ENCODE measurements at regions not wholly inside any gene's neighbourhood (a gene's known extent, or its start where the extent isn't known, plus 50 kb on each side); places are given as distances from the start of the nearest gene placed in this dataset.

DNA sequence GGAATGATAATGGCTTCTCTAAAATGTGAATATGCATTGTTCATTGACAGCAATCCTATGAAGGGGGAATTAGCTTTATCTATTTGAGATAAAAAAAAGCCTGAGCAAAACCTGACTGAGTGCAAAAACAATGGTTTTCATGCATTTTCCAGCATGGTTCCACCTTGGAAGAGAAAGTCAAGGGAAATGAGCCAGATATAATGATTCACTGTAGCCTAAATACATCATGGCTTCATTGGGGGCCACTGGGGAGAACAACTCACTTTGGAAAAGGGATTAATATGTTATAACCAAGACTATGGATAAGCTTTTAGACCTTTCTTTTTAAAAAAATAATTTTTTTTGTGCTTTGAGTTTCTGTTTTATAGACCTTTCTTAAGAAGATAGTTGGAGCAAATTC is 679.7 kb downstream of the NYAP2 start:
- no peak for DNase-seq (ENCODE audit: low spot score)

- no peak for DNase-seq (ENCODE audit: low spot score)
Observed at GRCh38 chr2:226078666-226079065, 679.2 kb downstream of the NYAP2 start.

- DNase-seq (ENCODE audit: low spot score): no peak
Observed at GRCh38 chr2:226077841-226078240, 678.3 kb downstream of the NYAP2 start.

GRCh38 chr2:226077031-226077430 is 677.5 kb downstream of the NYAP2 start:
- no peak for DNase-seq (ENCODE audit: low spot score)

- DNase-seq (ENCODE audit: low spot score): no peak
Observed at GRCh38 chr2:226076529-226076928, 677.0 kb downstream of the NYAP2 start.

DNA sequence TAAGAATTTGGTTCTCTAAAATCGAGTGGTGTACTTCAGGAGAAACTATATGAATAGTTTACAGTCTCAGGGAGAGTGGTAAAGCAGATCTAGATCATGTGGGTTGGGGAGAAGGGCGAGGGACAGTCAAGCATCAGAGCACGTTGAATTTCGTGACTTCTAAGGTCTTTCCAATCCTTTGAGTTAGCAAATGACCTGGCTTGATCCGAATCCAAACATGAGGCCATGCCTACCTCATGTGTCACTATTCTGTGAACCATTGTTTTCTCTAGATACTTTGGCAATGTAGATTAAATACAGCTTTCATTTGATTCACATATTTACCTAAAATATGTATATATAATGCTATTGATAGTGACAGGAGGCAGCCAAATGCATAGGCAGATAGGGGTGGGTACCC is 674.9 kb downstream of the NYAP2 start:
- DNase-seq (ENCODE audit: low spot score): no peak

- no peak for DNase-seq (ENCODE audit: low spot score)
Observed at GRCh38 chr2:226073496-226074160, 674.1 kb downstream of the NYAP2 start.

GRCh38 chr2:226066873-226067272 is 667.4 kb downstream of the NYAP2 start:
- no peak for DNase-seq (ENCODE audit: low spot score)

DNA sequence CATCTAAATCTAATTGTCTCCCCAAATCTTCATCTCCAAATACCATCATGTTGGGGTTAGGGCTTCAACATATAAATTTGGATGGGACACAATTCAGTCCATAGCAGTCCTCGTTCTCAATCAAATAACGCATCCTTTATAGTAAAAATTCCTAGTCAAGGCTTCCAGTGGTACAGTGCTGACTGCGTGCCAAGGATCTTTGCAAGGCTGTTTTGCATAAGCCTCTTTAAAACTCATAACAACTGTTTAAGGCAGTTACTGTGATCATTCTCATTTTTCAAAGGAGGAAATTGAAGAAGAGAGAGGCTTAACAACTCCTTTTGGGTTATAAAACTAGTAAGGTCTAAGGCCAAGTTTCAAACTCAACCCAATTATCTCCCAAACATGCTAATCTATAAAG is 666.9 kb downstream of the NYAP2 start:
- DNase-seq (ENCODE audit: low spot score): no peak

DNA sequence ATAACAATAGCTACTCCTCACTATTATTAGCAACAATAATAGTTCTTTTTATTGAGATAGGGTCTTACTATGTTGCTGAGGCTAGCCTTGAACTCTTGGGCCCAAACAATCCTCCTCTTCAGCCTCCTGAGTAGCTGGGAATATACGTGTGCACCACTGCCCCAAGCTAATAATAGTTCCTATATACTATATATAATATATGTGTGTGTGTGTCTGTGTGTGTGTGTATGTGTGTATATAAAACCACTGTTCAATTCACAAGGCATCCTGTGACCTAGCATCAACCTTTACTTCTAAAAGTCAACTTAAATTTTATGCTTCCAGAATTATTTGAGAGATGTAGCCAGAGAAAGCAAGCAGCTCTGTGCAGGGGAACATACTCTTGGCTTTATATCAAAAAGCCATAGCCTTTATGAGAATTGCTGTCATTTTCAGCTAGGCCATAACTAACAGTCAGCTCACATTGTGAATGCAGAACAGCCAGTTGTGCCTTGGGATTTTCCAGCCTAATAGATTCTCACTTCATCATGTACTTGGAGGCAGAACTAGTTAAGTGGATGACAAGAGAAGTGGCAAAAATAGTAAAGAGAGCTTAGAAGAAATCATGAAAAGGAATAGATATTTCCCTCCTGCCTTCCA is 665.5 kb downstream of the NYAP2 start:
- no peak for DNase-seq (ENCODE audit: low spot score)

GRCh38 chr2:226063704-226064440 is 664.4 kb downstream of the NYAP2 start:
- no peak for DNase-seq (ENCODE audit: low spot score)

DNA sequence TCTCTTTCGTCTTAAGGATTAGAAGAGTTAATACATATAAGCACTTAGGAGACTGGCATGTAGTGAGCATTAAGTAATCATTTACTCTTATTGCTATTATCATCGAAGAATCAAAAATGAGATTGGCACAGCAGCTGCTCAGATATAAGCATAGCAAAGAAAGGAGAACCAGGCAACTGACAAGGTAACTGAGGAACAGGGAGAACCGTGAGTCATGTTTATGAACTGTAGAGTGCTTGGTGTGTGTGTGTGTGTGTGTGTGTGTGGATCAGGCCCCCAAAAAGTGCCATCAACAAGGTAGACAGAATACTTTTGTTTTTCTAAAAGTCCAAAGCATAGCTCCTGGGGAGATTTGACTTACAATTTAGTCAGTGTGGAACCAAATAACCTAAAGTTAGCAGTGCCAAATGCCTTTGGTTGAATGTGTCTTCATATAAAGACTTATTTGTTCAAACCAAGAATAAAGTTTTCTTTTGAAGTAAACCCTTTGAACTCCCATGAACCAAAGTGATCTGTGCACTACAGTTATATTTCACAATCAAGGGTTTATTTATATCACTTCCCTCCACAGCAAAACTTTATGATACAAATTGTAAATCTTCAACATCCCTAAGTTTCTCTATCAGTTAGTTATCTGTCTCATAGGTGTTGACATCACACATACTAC is 660.6 kb downstream of the NYAP2 start:
- DNase-seq (ENCODE audit: low spot score): no peak

DNA sequence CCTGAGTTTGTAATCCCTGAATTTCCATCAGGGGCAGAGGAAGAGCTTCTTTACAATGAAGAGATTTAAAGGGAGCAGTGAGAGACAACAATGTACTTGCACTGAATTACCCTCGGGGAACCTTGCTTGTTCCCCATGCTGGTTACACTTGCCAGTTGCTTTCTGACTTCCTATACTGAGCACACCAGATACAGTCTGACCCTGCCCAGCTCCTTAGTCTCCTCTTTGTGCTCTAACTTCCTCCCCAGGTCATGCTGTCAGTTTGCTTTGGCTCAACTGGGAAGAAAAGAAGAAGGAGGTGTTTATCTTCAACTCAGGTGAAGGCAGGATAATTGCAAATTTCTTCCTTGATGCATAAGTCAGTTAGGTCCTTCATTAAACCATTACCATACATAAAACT is 658.4 kb downstream of the NYAP2 start:
- DNase-seq (ENCODE audit: low spot score): no peak

DNA sequence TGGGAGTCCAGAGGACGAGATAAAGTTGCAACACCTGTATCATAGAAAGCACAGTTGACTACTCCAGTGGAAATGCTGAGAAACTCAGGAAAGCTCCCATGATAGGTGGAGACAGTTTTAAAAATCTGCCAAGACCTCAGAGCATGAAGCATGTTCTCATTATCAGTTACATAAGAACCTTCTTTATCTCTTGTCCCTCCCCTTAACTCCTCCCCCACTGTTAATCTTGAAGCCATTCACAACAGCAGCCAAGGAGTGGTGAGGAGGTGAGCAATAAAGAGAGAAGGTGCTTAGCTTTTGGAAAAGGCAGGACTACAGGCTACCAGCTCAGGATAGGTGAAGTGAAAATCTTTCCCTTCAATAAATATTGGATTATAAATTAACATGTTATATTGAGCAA is 657.9 kb downstream of the NYAP2 start:
- no peak for DNase-seq (ENCODE audit: low spot score)

GRCh38 chr2:226052772-226053416 is 653.4 kb downstream of the NYAP2 start:
- DNase-seq (ENCODE audit: low spot score): no peak

DNA sequence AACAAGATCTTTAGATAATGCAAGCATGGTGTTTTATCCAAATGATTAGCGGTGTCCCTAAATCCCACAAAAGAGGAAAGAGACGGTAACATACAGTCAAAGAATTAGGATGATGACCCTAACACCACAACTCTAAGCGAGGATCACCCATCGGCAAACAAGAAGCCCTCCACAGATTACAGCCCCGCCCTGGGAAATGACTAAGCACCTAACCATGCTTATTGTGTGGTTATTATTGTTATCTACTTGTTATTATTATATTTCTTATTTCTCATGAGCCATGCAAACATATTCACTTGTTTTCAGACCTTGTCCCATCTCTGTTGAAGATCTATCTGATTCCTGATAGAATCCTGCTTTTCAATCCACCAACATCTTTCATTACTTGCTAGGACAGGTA is 651.3 kb downstream of the NYAP2 start:
- DNase-seq (ENCODE audit: low spot score): no peak

- no peak for DNase-seq (ENCODE audit: low spot score)
Observed at GRCh38 chr2:226048611-226049010, 649.1 kb downstream of the NYAP2 start.

- DNase-seq (ENCODE audit: low spot score): no peak
Observed at GRCh38 chr2:226045080-226045479, 645.6 kb downstream of the NYAP2 start.

DNA sequence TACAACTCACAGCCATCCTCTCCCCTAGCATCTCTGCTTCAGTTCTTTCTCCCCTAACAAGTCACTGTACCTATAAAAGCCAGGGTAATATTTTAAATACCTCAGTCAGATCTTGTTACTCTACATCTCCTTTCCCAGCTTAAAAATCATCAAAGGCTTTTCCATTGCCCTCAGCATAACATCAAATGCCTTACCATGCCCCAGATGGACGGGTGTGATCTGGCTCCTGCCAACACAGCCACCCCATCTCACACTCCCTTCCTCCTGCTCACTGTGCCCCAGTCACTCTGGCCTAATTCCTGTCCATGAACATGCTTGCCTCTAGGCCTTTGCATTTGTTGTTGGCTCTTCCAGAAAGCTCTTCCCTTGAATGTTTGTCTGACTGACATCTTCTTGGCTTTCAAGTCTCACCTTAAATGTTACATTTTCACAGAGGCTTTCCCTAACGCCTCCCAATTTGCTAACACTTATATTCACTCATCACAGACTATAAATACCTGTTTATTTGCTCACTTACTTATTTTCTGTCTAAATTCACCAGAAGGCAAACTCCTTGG is 640.9 kb downstream of the NYAP2 start:
- DNase-seq (ENCODE audit: low spot score): no peak

DNA sequence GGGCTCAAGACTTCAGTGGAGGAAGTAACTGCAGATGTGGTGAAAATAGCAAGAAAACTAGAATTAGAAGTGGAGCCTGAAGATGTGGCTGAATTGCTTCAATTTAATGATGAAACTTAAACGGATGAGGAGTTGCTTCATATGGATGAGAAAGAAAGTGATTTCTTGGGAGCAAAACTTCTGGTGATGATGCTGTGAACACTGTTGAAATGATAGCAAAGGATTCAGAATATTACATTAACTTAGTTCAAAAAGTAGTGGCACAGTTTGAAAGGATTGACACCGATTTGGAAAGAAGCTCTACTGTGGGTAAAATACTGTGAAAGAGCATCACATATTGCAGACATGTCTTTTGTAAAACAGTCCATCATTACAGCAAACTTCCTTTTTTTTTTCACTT is 638.0 kb downstream of the NYAP2 start:
- DNase-seq (ENCODE audit: low spot score): no peak

DNA sequence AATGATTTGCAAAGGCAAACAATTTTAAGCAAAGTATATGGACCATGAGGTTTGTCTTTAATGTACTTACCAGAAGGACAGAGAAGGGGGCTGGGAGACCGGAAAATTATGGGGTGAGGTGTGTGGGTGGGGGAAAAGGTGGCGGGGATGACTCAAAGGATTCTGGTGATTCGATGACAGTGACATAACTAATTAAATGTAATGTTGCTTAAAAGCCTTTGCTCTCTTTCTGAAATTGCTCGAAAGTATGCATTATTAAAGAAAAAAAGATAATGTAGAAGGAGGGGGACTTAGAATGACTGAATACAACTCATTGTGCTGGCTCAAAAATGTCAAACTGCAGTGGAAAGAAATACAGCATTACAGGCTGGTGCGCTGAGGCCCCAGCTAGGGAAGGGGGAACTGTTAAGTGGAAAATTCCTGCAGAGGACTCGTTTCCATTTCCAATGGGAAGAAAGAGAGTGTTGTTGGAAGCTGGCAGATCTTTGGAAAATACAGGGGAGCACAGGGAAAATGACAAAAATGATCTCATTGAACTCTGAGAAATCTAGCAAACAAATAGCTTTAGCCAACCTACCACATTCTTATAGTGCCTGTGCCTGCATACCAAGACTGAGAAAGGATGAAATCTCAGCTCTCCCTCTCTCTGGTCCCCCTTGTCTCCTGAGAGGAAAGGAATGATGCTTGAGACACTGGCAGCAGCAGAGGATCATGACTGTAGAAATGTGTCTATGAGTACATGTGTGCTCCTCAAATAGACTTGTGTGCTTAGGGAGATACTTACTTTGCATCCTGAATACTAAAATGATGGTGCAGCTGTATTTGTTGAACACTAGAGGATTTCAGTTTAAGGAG is 632.4 kb downstream of the NYAP2 start:
- DNase-seq (ENCODE audit: low spot score): peak; percentile 38
